ENCODE measurements at regions not wholly inside any gene's neighbourhood (a gene's known extent, or its start where the extent isn't known, plus 50 kb on each side); places are given as distances from the start of the nearest gene placed in this dataset.

GRCh38 chr1:96036763-96037162 lies 684.8 kb upstream of the PTBP2 start:
- Mint-ChIP-seq H3K4me1 (no peaks in the 10 kb centered on the region), H3K27ac (no peak overlapping the region), H3K9me3 (peaks cover 7 to 8% of the 10 kb centered on the region in 2 donors), H3K4me3 (no peak overlapping the region), H3K36me3 (no peaks in the 10 kb centered on the region), H3K27me3 (ENCODE audit: low read depth in 2 of 2) (no peaks in the 10 kb centered on the region)
- TF ChIP-seq CTCF (IDR thresholded peaks at IDR 0.05), result no peak
- DNase-seq, result no peak
- H3K36me3 ChIP-seq (ENCODE audit: control insufficient read depth, insufficient read depth, low read length), result no peaks in the 10 kb centered on the region
- intact Hi-C loops (cut with micrococcal nuclease), result no loop called here
- no peak overlapping the region for H3K27ac ChIP-seq (ENCODE audit: low read length)
- H3K9me3 ChIP-seq (ENCODE audit: control insufficient read depth, insufficient read depth, low read length), result no peaks in the 10 kb centered on the region
- H3K4me3 ChIP-seq (ENCODE audit: low read length), result no peak overlapping the region
- 87% methylated on average over 2 of the region's 3 CpGs for WGBS (ENCODE audit: insufficient coverage)
- ATAC-seq, result no peak
- H3K4me1 ChIP-seq (ENCODE audit: control insufficient read depth, insufficient read depth, low read length), result no peaks in the 10 kb centered on the region
- H3K27me3 ChIP-seq (ENCODE audit: control insufficient read depth, insufficient read depth, low read length), result no peaks in the 10 kb centered on the region

- H3K4me3 ChIP-seq (ENCODE audit: low read length), result no peak overlapping the region
- Mint-ChIP-seq H3K9me3 (peaks cover 5 to 6% of the 10 kb centered on the region in 2 donors), H3K4me1 (no peaks in the 10 kb centered on the region), H3K4me3 (no peak overlapping the region), H3K27me3 (ENCODE audit: low read depth in 2 of 2) (no peaks in the 10 kb centered on the region), H3K27ac (no peak overlapping the region), H3K36me3 (no peaks in the 10 kb centered on the region)
- no peaks in the 10 kb centered on the region for H3K27me3 ChIP-seq (ENCODE audit: control insufficient read depth, insufficient read depth, low read length)
- DNase-seq (no peak), ATAC-seq (no peak)
- intact Hi-C loops (cut with micrococcal nuclease), result no loop called here
- no peaks in the 10 kb centered on the region for H3K4me1 ChIP-seq (ENCODE audit: control insufficient read depth, insufficient read depth, low read length)
- no peaks in the 10 kb centered on the region for H3K36me3 ChIP-seq (ENCODE audit: control insufficient read depth, insufficient read depth, low read length)
- H3K27ac ChIP-seq (ENCODE audit: low read length), result no peak overlapping the region
- TF ChIP-seq CTCF (IDR thresholded peaks at IDR 0.05), result no peak
- WGBS (ENCODE audit: insufficient coverage), result 93% methylated on average over 1 of the region's 1 CpG
- no peaks in the 10 kb centered on the region for H3K9me3 ChIP-seq (ENCODE audit: control insufficient read depth, insufficient read depth, low read length)
These were observed 682.9 kb upstream of the PTBP2 start for GRCh38 chr1:96038636-96039035.

DNA sequence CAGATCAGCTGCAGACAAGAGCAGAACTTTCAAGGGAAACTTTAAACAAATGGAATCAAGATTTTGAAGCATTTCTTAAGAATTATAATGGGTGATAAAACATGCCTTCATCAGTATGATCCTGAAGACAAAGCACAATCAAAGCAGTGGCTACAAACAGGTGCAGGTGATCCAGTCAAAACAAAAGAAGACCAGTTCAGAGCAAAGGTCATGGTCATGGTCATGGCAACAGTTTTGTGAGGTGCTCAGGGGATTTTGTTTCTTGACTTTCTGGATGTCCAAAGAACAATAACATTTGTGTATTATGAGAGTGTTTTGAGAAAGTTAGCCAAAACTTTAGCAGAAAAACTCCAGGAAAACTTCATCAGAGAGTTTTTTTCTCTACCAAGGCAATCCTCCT lies 681.7 kb upstream of the PTBP2 start:
- ATAC-seq (no peak), DNase-seq (no peak)
- H3K27ac Mint-ChIP-seq, result no peak overlapping the region
- Histone ChIP-seq H3K27ac (ENCODE audit: low read length) (no peak overlapping the region), H3K36me3 (ENCODE audit: control insufficient read depth, insufficient read depth, low read length) (no peaks in the 10 kb centered on the region), H3K4me1 (ENCODE audit: control insufficient read depth, insufficient read depth, low read length) (no peaks in the 10 kb centered on the region), H3K27me3 (ENCODE audit: control insufficient read depth, insufficient read depth, low read length) (no peaks in the 10 kb centered on the region), H3K4me3 (ENCODE audit: low read length) (no peak overlapping the region), H3K9me3 (ENCODE audit: control insufficient read depth, insufficient read depth, low read length) (no peaks in the 10 kb centered on the region)
- intact Hi-C loops (cut with micrococcal nuclease), result no loop called here
- no peak for TF ChIP-seq CTCF (IDR thresholded peaks at IDR 0.05)
- H3K4me3 Mint-ChIP-seq, result no peak overlapping the region
- H3K36me3 Mint-ChIP-seq, result no peaks in the 10 kb centered on the region
- no peaks in the 10 kb centered on the region for H3K27me3 Mint-ChIP-seq (ENCODE audit: low read depth in 2 of 2)
- peaks cover 6% of the 10 kb centered on the region in 2 donors for H3K9me3 Mint-ChIP-seq
- H3K4me1 Mint-ChIP-seq, result no peaks in the 10 kb centered on the region

DNA sequence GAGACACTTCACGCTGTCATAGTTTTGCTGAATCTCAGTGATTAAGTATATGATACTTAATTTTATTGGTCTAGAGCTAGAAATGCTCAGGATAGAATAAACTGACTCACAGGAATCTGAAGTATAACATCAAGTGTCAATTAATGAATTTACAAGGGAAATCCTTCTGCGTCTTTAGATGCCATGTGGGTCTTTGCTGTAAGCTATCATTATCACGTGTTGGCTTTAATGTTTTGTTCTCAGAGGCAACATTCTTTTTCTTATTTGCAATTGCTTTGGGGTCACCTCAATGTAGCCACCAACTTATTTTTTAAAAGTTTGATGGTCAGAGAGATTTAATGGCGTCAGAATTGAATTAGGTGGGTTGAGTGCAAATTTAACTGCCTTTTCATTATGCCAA lies 680.1 kb upstream of the PTBP2 start:
- H3K9me3 Mint-ChIP-seq, result peaks cover 7 to 9% of the 10 kb centered on the region in 2 donors

More for the DNA sequence above, 680.1 kb upstream of the PTBP2 start:
- Mint-ChIP-seq H3K36me3 (no peaks in the 10 kb centered on the region), H3K27me3 (ENCODE audit: low read depth in 2 of 2) (no peaks in the 10 kb centered on the region), H3K27ac (no peak overlapping the region), H3K4me3 (no peak overlapping the region), H3K4me1 (no peaks in the 10 kb centered on the region)
- Histone ChIP-seq H3K9me3 (ENCODE audit: control insufficient read depth, insufficient read depth, low read length) (no peaks in the 10 kb centered on the region), H3K27ac (ENCODE audit: low read length) (no peak overlapping the region), H3K4me3 (ENCODE audit: low read length) (no peak overlapping the region), H3K27me3 (ENCODE audit: control insufficient read depth, insufficient read depth, low read length) (no peaks in the 10 kb centered on the region), H3K36me3 (ENCODE audit: control insufficient read depth, insufficient read depth, low read length) (no peaks in the 10 kb centered on the region), H3K4me1 (ENCODE audit: control insufficient read depth, insufficient read depth, low read length) (no peaks in the 10 kb centered on the region)
- ATAC-seq, result no peak
- no peak for DNase-seq
- intact Hi-C loops (cut with micrococcal nuclease), result no loop called here
- WGBS (ENCODE audit: insufficient coverage), result 83% methylated on average over 4 of the region's 4 CpGs
- no peak for TF ChIP-seq CTCF (IDR thresholded peaks at IDR 0.05)
